Pancreas (tissue), 10 donors: ENCODE measurements at regions not wholly inside any gene's neighbourhood (a gene's known extent, or its start where the extent isn't known, plus 50 kb on each side); places are given as distances from the start of the nearest gene placed in this dataset.
"Not testable (repeated sequence)": the region's sequence is repeated elsewhere in the genome, so short reads cannot be mapped to it uniquely, and the experiment has no call there.

Experiments used
- ATAC-seq, 4 donors: fragments of 200-7000 bp; cut with Tn5 transposase; one replicate each; pipeline versions ENCODE4 v1.8.0 to v1.9.1; 2020; ENCODE audit warnings: mild to moderate bottlenecking in 4 of 4, moderate library complexity in 4 of 4
- DNase-seq, 6 donors: peaks; one replicate each; pipeline ENCODE4 v3.0.0-alpha.2; 2020
- FAIRE-seq: peaks from 2 replicates; lab custom pipeline; 2012; peaks lifted over from hg19 to GRCh38; lab: Jason Lieb, UNC
- H3K27ac ChIP-seq, 4 donors: fragments of 200-600 bp; sonication (generic); 1 replicate in 3 of 4; 2 replicates in 1 of 4; pipeline versions ENCODE4 v1.5.0 to v1.8.0; 2020
- H3K27me3 ChIP-seq, 4 donors: fragments of 200-600 bp; one replicate each; pipeline ENCODE4 v1.8.0; 2021
- H3K36me3 ChIP-seq, 3 donors: fragments of 200-600 bp; sonication (generic) in 1 of 3; one replicate each; pipeline versions ENCODE4 v1.5.0 to v1.8.0; 2020 to 2021
- H3K4me1 ChIP-seq, 3 donors: fragments of 200-600 bp; one replicate each; pipeline ENCODE4 v1.8.0; 2021
- H3K4me3 ChIP-seq, 4 donors: fragments of 200-600 bp; sonication (generic) in 2 of 4; one replicate each; pipeline versions ENCODE4 v1.5.0 to v1.8.0; 2020 to 2021
- H3K9me3 ChIP-seq, 4 donors: fragments of 200-600 bp; one replicate each; pipeline ENCODE4 v1.8.0; 2021
- CTCF ChIP-seq, 4 donors: fragments of 200-600 bp; sonication (generic) in 3 of 4; IDR thresholded peaks; one replicate each; pipeline versions ENCODE4 v1.5.0 to v1.8.0; 2021; ENCODE audit warnings: antibody characterized with exemption in 4 of 4
- WGBS, 2 donors: extraction: QIAGEN DNeasy Blood & Tissue Kit; methylation state at CpG; one replicate each; pipeline ENCODE4 v1.1.7; 2013; 5-methylcytosine and 5-hydroxymethylcytosine counted together
- intact Hi-C, 3 donors: fragments of 100-400 bp; cut with DNase I; formaldehyde crosslinking; loops; one replicate each; pipeline versions ENCODE4 v1.11.1 to v1.14.2; 2022
- donor health status: healthy with polysubstance abuse.
- donor health status: DM: no; HTN: no; CAD: no; lungs with moderate emphysema.
- donor health status: DM: no; HTN: no; CAD: no.
- donor health status: control.
- donor health status: control.
- donor health status: Bipolar disorder and iron deficiency.
- donor health status: DM: yes; HTN: yes; CAD: no.
- donor health status: DM: no; HTN: no; CAD: no.
- donor health status: DM: no; HTN: no; CAD: no.
- donor health status: DM: yes; HTN: yes; CAD: no.

GRCh38 chr10:21445163-21445562 lies 80.3 kb downstream of the SKIDA1 start:
- Histone ChIP-seq H3K9me3 (no peaks in the 10 kb centered on the region), H3K4me1 (no peaks in the 10 kb centered on the region), H3K27ac (no peak overlapping the region), H3K36me3 (no peaks in the 10 kb centered on the region), H3K27me3 (no peaks in the 10 kb centered on the region), H3K4me3 (no peak overlapping the region)
- intact Hi-C loops = no loop called here
- TF ChIP-seq CTCF (IDR thresholded peaks at IDR 0.05) = no peak
- 71 to 78% methylated on average over 1 of the region's 1 CpG for WGBS, 2 donors
- no peak for ATAC-seq
- DNase-seq = no peak
- no peak for FAIRE-seq

GRCh38 chr10:21441625-21442024 lies 83.9 kb downstream of the SKIDA1 start:
- intact Hi-C loops = no loop called here
- Histone ChIP-seq H3K4me3 (no peak overlapping the region), H3K4me1 (no peaks in the 10 kb centered on the region), H3K36me3 (no peaks in the 10 kb centered on the region), H3K27ac (no peak overlapping the region), H3K9me3 (no peaks in the 10 kb centered on the region), H3K27me3 (no peaks in the 10 kb centered on the region)
- ATAC-seq = no peak
- DNase-seq = no peak
- TF ChIP-seq CTCF (IDR thresholded peaks at IDR 0.05) = no peak
- WGBS, 2 donors = 74 to 78% methylated on average over 2 of the region's 2 CpGs
- no peak for FAIRE-seq

GRCh38 chr10:21438914-21439313 lies 86.6 kb downstream of the SKIDA1 start:
- DNase-seq, H3K9me3 ChIP-seq, ATAC-seq, H3K27me3 ChIP-seq, intact Hi-C loops, FAIRE-seq, H3K27ac ChIP-seq, H3K36me3 ChIP-seq, H3K4me1 ChIP-seq, H3K4me3 ChIP-seq: not testable (repeated sequence)
- WGBS, 2 donors = 57 to 62% methylated on average over 10 of the region's 10 CpGs

GRCh38 chr10:21437770-21438382 lies 87.6 kb downstream of the SKIDA1 start:
- no peak overlapping the region for H3K4me3 ChIP-seq
- H3K36me3 ChIP-seq = no peaks in the 10 kb centered on the region
- no peak for TF ChIP-seq CTCF (IDR thresholded peaks at IDR 0.05)
- no peak for FAIRE-seq
- DNase-seq = no peak
- intact Hi-C loops = no loop called here
- ATAC-seq = no peak
- no peaks in the 10 kb centered on the region for H3K4me1 ChIP-seq
- H3K27me3 ChIP-seq = no peaks in the 10 kb centered on the region
- no peaks in the 10 kb centered on the region for H3K9me3 ChIP-seq
- H3K27ac ChIP-seq = no peak overlapping the region
- 69 to 78% methylated on average over 8 of the region's 8 CpGs for WGBS, 2 donors

GRCh38 chr10:21432266-21432665 lies 93.2 kb downstream of the SKIDA1 start:
- no peak for ATAC-seq
- WGBS, 2 donors = 80 to 90% methylated on average over 1 of the region's 1 CpG

More at GRCh38 chr10:21432266-21432665, 93.2 kb downstream of the SKIDA1 start:
- Histone ChIP-seq H3K27ac (no peak overlapping the region), H3K9me3 (no peaks in the 10 kb centered on the region), H3K4me1 (no peaks in the 10 kb centered on the region), H3K4me3 (no peak overlapping the region), H3K36me3 (no peaks in the 10 kb centered on the region), H3K27me3 (no peaks in the 10 kb centered on the region)
- no peak for DNase-seq
- no peak for FAIRE-seq
- intact Hi-C loops = no loop called here
- no peak for TF ChIP-seq CTCF (IDR thresholded peaks at IDR 0.05)
